GM12875 (cell line): ENCODE measurements at regions not wholly inside any gene's neighbourhood (a gene's known extent, or its start where the extent isn't known, plus 50 kb on each side); places are given as distances from the start of the nearest gene placed in this dataset.

Experiments used
- H3K4me3 ChIP-seq: one replicate; pipeline ENCODE4 v1.5.1; 2011; ENCODE audit warnings: low read depth, low read length, control low read depth
- TF ChIP-seq, protein P1 (sequence below): IDR thresholded peaks from 2 replicates; pipeline ENCODE4 v1.5.1; 2011; ENCODE audit warnings: low read depth, mild to moderate bottlenecking, control low read depth, inconsistent platforms, low read length, moderate library complexity, borderline replicate concordance; ENCODE audit not compliant: insufficient read depth

DNA sequence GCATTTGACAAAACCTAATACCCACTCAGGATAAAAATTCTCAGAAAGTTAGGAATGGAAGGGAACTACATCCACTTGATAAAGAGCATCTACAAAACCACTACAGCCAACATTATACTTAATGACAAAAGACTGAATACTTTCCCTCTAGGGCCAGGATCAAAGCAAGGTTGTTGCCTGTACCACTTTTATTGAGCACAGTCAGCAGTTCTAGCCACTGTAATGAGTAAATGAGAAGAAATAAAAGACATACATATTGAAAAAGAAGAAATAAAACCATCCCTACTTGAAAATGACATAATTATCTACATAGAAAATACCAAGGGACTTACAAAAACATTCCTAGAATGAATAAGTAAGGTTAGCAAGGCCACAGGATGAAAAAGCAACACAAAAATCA lies 194.8 kb upstream of the ZNF507 start:
- TF ChIP-seq, protein P1, sequence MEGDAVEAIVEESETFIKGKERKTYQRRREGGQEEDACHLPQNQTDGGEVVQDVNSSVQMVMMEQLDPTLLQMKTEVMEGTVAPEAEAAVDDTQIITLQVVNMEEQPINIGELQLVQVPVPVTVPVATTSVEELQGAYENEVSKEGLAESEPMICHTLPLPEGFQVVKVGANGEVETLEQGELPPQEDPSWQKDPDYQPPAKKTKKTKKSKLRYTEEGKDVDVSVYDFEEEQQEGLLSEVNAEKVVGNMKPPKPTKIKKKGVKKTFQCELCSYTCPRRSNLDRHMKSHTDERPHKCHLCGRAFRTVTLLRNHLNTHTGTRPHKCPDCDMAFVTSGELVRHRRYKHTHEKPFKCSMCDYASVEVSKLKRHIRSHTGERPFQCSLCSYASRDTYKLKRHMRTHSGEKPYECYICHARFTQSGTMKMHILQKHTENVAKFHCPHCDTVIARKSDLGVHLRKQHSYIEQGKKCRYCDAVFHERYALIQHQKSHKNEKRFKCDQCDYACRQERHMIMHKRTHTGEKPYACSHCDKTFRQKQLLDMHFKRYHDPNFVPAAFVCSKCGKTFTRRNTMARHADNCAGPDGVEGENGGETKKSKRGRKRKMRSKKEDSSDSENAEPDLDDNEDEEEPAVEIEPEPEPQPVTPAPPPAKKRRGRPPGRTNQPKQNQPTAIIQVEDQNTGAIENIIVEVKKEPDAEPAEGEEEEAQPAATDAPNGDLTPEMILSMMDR, result no peak
- H3K4me3 ChIP-seq, result no peak overlapping the region

DNA sequence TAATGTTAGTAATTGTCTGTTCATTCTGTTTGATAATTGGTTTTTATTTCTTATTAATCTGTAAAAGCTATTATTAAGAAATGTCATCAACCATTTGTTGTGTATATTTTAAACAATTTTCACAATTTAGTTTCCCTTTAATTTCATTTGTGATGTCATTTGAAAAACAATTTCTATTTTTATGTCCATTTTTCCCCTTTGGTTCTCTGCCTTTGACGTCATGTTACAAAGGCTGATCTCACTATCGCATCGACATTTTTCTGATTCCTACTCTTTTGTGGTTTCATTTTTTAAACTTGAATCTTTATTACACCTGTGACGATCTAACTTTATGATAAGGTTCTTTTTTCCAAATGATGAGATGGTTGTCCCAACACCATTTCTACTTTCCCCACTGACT lies 191.0 kb upstream of the ZNF507 start:
- no peak overlapping the region for H3K4me3 ChIP-seq
- TF ChIP-seq, protein P1, result no peak

DNA sequence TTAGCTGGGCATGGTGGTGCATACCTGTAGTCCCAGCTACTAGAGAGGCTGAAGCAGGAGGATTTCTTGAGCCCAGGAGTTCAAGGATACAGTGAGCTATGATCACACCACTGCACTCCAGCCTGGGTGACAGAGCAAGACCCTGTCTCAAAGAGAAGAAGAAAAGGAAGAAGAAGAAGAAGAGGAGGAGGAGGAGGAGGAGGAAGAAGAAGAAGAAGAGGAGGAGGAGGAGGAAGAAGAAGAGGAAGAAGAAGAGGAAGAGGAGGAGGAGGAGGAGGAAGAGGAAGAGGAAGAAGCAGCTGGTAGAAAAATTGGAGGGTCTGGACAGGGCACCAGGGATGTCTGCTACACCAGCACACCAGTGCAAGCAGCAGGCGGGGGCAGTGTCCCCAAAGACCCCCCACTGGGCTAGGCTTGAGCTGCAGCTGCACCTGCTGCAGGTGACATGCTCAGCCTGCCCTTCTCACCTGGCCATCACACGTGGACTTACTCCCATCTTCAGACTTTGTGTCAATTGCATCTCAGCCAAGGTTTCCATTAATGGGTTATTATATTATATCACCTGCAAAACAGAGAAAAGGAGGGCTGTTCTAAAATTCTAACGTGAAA lies 180.9 kb upstream of the ZNF507 start:
- no peak overlapping the region for H3K4me3 ChIP-seq
- TF ChIP-seq, protein P1, result no peak

DNA sequence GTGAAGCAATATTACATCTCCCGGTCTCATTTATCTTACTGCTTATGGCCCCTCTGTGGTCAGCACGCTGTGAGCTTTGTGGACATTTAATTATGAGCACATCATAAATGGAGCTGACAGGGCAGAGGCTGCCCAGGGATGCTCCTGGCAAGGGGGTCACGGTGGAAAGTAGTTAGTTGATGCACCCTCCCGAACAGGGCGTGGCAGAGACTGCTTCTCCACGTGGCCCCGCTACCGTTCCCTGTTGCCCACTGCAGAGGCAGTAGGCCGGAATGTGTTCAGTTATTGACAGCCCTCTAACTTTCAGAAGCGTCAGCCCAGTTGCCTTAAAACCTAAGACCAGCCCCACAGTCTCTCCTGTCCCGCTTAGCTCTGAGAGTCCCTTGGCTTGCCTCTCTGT lies 180.3 kb upstream of the ZNF507 start:
- no peak overlapping the region for H3K4me3 ChIP-seq
- TF ChIP-seq, protein P1, result no peak

GRCh38 chr19:32165750-32166149 lies 179.7 kb upstream of the ZNF507 start:
- TF ChIP-seq, protein P1, result no peak
- H3K4me3 ChIP-seq, result no peak overlapping the region

DNA sequence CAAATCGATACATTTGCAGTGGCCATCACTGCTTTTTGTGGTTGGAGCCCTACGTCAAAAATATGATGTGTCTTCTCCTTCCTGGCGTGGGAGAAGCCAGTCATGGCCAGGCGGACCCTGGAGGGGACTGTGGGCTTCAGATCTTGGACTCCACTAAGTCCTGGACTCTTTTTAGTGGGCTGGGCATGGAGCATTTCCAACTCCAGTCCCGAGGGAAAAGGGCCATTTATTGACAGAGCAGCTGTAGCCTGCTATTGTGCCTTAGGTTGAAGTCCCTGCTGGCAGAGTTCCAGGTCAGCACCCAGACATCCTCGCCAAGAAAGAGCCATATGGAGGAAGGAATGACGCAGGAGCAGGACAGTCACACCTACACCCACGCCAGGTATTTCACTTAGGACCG lies 179.2 kb upstream of the ZNF507 start:
- H3K4me3 ChIP-seq, result no peak overlapping the region
- TF ChIP-seq, protein P1, result no peak

DNA sequence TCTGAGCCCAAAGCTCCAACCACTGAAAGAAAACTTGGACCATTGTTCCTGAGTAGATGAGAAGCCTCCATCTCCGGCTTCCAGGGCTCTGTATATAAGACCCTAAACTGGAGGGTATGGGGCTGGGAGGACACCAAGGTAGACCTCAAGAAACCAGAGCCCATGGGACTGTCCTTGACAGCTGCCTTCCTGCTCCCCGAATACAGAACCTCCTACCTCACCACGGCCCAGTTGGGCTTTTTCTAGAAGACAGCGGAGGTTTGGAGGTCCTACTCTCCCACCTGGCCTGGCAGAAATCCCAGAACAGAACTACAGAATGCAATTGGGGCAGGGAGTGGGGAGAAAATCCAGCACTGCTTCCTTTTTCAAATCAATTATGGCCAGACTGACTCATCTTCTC lies 177.3 kb upstream of the ZNF507 start:
- no peak overlapping the region for H3K4me3 ChIP-seq
- TF ChIP-seq, protein P1, result no peak
